T-helper 9 cell (primary cell): ENCODE measurements at regions not wholly inside any gene's neighbourhood (a gene's known extent, or its start where the extent isn't known, plus 50 kb on each side); places are given as distances from the start of the nearest gene placed in this dataset.
"Not testable (repeated sequence)": the region's sequence is repeated elsewhere in the genome, so short reads cannot be mapped to it uniquely, and the experiment has no call there.

Experiments used
- DNase-seq: peaks from one replicate; pipeline ENCODE4 v3.0.0-alpha.2; 2020

DNA sequence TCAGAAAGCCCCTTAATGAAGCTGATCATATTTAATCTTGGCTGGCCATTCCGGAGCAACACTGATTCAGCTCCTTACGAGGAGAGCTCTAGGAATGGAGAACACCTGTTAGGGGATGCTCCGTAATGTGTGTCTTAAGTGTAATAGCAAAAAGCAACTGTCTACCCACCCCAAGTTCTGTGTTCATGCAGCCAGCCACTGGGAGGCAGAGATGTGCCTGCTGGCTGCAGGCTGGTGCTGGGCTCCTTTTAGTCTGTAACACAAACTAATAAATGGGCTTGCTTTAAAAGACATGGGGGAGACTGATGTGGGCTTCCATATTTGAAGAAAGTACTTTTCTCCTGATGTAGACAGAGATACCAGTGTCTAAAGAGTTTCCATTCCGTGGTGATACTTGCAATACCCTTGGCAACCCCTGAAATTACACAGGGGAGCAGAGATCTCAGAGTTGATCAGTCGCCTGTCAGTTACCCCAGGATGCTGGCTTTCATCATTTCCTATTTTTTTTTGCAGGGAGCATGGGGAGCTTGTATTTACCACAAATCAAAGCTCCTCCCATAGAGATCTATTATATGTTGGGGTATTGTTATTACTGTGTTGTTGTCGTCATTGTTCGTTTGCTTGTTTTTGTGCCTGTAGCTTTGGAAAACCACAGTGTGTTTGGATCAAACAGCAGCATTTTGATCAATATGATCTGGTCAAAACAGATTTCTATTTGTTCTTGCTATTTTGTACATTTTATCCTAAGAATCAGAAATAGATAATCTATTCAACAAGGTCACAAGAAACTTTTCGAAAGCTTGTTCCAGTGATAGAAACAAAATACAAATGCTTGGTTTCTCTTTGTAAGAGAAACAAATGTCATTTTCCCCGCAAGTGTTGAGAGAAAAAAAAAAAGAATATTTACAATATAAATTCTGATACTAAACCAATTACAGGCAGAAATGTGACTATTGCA, 65.8 kb downstream of the MTX3 start:
- DNase-seq = no peak

GRCh38 chr5:79923431-79923830, 67.6 kb downstream of the MTX3 start:
- DNase-seq = no peak

DNA sequence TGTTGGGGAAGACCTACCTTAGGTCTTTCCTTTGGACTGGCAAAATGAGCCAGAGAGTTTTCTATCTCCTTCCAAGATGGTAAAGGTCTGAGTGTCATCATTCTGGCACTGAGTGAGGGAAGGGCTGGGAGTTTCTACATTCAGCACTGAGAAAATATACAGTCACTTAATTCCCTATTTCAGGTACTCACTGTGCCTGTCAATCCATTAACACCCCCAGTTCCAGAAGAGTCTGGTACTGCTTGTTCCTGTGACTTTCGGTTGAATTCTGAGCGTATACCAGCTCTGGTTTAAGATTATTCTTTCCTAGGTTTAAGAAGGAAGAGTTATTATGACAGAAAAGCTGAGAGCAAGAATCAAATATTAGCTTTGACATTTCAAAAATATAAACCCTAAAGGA, 68.4 kb downstream of the MTX3 start:
- no peak for DNase-seq

DNA sequence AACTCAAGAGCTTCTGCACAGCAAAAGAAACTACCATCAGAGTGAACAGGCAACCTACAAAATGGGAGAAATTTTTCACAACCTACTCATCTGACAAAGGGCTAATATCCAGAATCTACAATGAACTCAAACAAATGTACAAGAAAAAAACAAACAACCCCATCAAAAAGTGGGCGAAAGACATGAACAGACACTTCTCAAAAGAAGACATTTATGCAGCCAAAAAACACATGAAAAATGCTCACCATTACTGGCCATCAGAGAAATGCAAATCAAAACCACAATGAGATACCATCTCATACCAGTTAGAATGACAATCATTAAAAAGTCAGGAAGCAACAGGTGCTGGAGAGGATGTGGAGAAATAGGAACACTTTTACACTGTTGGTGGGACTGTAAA, 83.6 kb downstream of the MTX3 start:
- not testable (repeated sequence) for DNase-seq

DNA sequence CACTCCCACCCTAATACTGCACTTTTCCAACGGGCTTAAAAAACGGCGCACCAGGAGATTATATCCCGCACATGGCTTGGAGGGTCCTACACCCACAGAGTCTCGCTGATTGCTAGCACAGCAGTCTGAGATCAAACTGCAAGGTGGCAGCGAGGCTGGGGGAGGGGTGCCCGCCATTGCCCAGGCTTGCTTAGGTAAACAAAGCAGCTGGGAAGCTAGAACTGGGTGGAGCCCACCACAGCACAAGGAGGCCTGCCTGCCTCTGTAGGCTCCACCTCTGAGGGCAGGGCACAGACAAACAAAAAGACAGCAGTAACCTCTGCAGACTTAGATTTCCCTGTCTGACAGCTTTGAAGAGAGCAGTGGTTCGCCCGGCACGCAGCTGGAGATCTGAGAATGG, 88.5 kb downstream of the MTX3 start:
- DNase-seq = not testable (repeated sequence)

DNA sequence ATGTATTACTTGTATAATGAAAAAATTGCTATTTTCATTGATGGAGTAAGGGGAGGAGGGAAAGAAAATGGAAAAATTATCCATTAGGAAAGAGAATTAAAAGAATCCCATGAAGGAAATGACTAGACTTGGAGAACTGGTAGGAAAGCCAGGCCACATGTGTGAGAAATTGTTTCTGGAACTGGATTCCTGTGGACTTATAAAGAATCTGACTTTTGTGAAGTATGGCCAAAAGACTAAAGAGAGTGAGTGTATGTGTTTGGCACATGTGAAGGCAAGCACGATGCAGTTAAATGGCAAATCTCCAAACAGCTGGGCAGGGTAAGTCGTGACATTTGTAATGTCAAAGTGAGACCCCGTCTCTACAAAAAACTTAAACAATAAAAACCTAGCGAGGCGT, 89.4 kb downstream of the MTX3 start:
- DNase-seq = no peak

DNA sequence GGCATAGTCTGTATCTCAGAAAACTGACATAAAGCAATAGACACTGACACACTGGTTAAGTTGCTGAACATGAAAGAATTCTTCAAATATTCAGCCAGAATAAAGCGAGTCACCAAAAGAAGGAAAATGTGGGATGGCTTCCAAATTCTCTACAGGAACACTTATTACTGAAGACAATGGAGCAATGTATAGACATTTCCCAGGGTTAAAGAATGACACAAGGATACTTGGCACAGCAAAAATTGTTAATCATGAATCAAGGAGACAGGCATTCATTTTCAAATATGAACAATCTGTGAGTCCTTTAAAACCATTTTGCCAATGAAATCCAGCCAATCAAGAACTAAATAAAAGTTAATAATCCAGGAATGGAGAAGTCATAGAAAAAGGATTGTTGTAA, 92.5 kb downstream of the MTX3 start:
- DNase-seq = no peak

- DNase-seq = no peak
Measured at GRCh38 chr5:79893976-79894375, 97.1 kb downstream of the MTX3 start.

DNA sequence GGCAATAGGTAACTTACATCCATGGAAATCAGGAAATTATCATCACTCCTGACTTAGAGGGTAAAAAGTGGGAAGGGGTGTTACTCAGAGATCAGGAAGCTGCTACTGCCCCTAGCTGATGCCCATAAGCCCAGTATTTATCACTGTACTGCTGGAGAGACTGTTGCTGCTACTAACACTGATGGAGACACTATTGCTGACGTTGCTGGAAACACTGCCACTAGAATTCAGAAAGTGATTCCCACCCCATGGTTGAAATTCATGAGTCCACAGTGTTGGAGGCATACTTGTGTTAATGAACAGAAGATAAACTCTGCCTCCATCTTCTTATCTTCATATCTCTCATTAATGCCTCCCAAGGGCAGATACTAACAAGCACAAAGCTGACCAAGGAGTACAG, 97.6 kb downstream of the MTX3 start:
- no peak for DNase-seq

DNA sequence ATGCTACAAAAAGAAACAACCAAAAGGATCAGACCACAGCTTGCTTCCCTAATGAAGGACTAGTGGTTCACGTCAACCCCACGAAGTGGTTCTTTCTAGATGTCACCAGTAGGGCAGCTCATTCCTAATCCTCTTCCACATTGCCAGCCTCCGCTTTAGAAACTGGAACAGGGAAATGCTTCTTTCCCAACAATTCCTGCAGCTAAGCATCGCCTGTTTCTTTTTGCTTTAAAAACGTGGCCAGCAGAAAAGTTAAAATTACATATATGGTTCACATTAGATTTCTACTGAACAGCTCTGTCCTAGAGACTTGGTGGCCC, 100.2 kb downstream of the MTX3 start:
- no peak for DNase-seq

DNA sequence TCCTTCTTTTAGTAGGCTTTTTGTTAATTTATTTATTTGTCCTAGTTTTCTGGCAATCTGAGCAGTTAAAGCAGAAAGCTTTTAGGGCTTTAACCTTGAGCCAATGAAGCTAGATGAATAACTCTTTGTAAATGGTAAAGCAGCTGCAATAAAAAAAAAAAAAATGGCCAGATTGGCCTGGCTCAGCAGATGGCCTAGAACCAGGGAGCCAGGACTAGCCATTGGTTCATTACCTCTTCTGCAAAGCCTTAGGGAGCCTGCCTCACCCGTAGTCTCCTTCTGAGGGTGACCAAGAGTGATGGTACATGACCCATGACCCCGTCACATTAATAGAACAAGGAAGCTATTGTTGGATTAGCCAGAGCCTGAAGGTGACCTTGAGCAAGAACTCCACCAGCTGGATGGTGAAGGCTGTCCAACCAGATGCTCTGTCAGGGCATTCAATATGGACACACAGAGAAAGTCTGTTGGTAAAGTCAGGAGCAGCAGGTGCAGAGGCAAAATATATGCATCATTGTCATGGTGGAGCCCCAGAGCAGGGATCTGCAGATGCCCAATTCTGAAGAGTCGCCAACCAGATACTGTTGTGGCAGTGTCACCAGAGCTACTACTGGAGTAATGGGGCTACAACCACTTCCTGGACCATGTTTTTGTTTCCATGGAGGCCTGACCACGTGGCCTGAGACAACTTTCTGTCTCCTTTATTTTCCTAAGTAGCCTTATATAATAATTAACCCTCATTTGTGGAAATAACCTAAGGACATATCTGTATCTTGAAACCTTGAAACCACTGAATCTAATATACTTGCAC, 100.7 kb downstream of the MTX3 start:
- no peak for DNase-seq

GRCh38 chr5:79888643-79889042, 102.4 kb downstream of the MTX3 start:
- DNase-seq = no peak

DNA sequence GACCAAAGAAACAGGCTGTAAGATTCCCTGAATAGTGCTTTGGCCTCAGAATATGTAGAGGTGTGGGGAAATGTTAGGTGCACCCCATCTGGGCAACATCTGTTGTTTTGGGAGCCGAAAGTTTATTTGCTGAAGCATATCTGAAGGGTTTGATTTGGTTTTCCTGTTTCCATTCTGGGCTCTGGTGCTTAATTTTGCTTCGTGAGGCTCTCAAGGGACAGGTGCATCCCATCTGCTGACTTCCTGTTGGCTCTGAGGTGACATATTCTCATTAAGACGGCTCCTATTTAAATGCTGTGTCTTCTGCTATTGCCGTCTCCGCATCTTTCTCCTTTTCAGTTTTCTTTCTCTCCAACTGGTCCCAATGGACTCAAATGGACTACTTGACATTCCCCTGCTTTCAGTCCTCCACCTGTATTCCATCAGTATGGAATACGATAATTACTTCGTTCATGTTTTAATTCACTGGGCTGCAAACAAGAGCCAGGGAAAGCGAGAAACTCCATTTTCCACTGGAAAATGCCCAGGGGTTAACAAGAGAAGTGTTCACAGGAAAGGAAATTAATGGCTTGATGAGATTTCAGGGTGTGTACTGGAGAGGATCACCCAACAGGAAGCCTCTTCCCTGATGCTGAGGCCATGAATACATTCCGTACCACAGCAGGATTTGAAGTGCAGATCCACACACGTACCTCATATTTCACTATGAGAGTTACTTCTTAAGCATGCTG, 104.0 kb downstream of the MTX3 start:
- DNase-seq = no peak

- no peak for DNase-seq
Measured at GRCh38 chr5:79886456-79886855, 104.6 kb downstream of the MTX3 start.

- DNase-seq = not testable (repeated sequence)
Measured at GRCh38 chr5:79879880-79880279, 111.2 kb downstream of the MTX3 start.

DNA sequence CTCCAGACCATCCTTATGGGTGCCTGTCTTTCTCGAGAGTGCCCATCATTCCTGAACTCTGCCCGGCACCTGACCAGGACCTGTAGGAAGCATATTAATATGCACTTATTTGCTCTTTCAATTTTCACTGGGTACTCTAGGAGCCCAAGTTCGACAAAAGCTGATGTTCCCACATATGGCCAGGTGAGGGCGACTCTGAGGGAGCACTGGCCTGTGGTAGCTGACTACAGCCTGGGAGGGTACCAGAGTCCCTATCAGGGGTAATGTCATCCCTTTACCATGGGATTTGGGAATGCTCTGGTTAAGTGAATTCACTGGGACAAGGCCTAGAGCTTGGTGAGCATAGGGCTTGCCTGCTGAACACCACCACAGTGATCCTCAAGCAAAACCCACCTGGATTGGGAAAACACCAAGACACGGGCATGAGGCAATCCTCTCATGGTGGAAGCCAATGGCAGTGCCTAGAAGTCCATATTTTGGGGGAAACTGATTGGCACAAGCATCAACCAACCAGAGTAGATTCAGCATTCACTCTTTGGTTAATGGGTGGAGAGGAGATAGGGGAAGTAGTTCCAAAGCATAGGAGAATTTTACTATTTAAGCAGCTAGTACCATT, 112.2 kb downstream of the MTX3 start:
- no peak for DNase-seq

DNA sequence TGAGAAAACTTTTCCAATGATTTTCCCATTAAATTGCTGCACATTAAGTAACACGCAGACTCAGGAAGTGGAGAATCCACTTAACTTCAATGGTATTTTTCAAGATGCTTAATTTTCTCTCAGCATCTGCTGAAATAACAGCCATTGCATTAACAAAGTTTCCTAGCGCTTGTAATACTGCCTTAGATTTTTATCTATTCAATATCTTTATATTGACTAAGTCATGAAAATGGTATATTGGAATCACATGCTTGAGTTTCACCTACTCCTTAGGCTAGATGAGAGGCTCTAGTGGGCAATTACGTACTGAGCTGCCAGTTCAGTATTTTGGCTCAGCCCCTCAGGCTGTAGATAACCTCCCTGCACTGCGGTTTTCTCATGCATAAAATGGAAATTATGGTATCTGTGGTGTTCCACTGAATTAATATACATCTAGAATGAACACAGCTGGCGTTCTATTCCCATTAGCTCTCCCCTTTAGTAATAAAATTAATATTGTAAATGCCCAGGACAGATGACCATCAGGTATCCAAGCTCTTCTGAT, 112.9 kb downstream of the MTX3 start:
- no peak for DNase-seq

DNA sequence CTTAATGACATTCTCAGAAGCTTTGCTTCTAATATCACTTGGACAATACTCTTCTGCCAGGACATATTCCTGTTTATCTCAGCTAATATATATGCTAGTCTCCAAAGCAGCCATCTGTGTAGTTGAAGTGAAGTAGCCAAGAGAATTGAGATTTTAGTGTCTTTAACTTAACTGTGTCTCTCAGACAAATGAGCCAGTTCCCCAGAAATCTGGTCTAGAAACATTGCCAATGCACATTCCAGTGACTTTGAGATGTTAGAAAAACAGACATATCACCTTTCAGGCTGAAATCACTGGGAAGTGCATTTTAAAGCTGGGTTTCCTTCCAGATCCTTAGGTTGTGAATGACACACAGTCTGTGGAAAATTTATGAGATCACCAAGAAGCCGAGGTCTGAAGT, 114.6 kb downstream of the MTX3 start:
- DNase-seq = no peak

- DNase-seq = no peak
Measured at GRCh38 chr5:79875230-79875629, 115.8 kb downstream of the MTX3 start.

- DNase-seq = no peak
Measured at GRCh38 chr5:79873187-79873586, 117.9 kb downstream of the MTX3 start.

DNA sequence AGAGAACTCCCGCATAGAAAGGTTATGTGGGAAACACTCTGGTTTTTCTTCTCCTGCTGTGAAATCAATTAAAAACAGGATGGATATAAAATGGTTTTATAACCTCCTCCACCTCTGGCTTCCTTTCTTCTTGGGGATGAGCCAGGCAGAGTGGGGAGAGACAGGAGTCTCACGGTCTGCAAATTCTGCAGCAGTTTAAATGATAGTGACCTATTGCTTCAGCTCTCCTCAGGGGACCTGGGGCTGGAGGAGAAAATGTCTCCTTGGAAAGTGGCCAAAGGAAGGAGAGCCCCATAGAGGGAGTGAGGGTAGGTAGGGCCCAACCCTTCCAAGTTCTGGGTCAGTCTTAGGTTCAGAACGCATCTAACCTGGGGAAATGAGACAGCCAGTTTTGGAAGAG, 118.8 kb downstream of the MTX3 start:
- no peak for DNase-seq

DNA sequence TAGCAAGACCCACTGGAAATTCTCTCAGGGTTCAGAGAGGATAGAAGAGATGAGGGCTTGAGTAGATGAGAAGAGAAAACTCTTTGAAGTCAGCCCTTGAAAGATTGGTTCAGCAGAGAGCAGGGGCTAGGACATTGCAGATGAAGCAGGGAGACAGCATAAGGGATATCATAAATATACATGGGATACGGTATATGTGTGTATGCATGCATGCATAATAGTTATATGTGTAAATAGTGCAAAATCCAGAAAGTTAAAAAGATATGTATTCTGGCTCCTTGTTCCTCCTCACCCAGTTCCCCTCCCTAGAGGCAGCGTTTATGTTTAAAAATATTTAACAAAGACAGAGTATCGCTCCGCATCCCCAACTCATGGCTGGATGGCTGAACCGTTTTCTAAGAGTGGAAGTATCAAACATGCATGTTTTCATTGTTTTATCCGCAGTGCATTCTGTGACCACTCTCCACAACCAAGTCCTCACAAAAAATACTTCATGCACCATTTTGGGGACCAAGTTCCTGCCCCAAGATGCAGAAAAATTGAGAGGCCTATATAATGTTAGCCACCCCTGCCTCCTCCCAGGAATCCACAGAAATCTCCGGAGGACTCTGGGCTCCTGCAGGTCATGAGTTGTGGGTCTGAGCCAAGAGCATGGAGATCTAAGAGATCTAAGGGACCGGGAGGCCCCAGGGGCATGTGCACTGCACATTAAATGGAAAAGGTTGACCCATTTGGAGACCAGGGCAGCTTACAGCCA, 119.5 kb downstream of the MTX3 start:
- DNase-seq = no peak
